ENCODE measurements at regions not wholly inside any gene's neighbourhood (a gene's known extent, or its start where the extent isn't known, plus 50 kb on each side); places are given as distances from the start of the nearest gene placed in this dataset.
"Not testable (repeated sequence)": the region's sequence is repeated elsewhere in the genome, so short reads cannot be mapped to it uniquely, and the experiment has no call there.

DNA sequence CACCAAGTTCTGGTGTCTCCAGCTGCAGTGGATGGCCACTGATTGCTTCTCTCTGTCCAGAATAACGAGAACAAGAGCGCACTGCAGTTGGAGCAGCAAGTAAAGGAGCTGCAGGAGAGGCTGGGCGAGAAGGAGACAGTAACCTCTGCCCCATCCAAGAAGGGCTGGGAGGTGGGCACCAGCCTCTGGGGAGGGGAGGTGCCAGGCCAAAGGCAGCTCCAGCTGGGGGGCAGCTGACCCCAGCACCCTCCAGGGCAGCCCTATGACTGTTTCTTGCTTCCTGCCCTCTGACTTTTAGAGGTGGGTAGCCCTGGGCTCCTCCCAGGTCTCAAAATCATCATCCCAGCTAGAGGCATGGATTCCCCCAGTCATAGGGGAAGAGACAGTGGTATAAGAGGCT lies 59.7 kb upstream of the UBE2Q2 start:
- not testable (repeated sequence) for TF ChIP-seq CTCF (IDR thresholded peaks at IDR 0.05); POLR2AphosphoS5 (IDR thresholded peaks at IDR 0.05; ENCODE audit: low read depth, low read length); TCF7L2 (IDR thresholded peaks at IDR 0.05; ENCODE audit: low read depth, low read length)

Measured in Panc1 (cell line).